ENCODE measurements at regions not wholly inside any gene's neighbourhood (a gene's known extent, or its start where the extent isn't known, plus 50 kb on each side); places are given as distances from the start of the nearest gene placed in this dataset.
"Not testable (repeated sequence)": the region's sequence is repeated elsewhere in the genome, so short reads cannot be mapped to it uniquely, and the experiment has no call there.

GRCh38 chr21:17257784-17258183, 255.1 kb upstream of the CXADR start:
- no peak for DNase-seq

- no peak for DNase-seq
These were observed 248.7 kb upstream of the CXADR start for GRCh38 chr21:17264182-17264581.

GRCh38 chr21:17269760-17270159, 243.1 kb upstream of the CXADR start:
- DNase-seq: no peak

- no peak for DNase-seq
These were observed 242.6 kb upstream of the CXADR start for GRCh38 chr21:17270229-17270628.

- DNase-seq: no peak
These were observed 233.2 kb upstream of the CXADR start for GRCh38 chr21:17279663-17280062.

GRCh38 chr21:17293016-17293562, 219.8 kb upstream of the CXADR start:
- DNase-seq: not testable (repeated sequence)

- no peak for DNase-seq
These were observed 216.8 kb upstream of the CXADR start for GRCh38 chr21:17295997-17296396.

- not testable (repeated sequence) for DNase-seq
These were observed 213.3 kb upstream of the CXADR start for GRCh38 chr21:17299576-17299975.

GRCh38 chr21:17327715-17328114, 185.1 kb upstream of the CXADR start:
- DNase-seq: not testable (repeated sequence)

GRCh38 chr21:17334484-17334883, 178.4 kb upstream of the CXADR start:
- no peak for DNase-seq

- DNase-seq: no peak
These were observed 172.8 kb upstream of the CXADR start for GRCh38 chr21:17340081-17340480.

GRCh38 chr21:17343055-17343454, 169.8 kb upstream of the CXADR start:
- DNase-seq: no peak

GRCh38 chr21:17348357-17348756, 164.5 kb upstream of the CXADR start:
- DNase-seq: no peak

- DNase-seq: no peak
These were observed 164.0 kb upstream of the CXADR start for GRCh38 chr21:17348849-17349248.

- no peak for DNase-seq
These were observed 161.1 kb upstream of the CXADR start for GRCh38 chr21:17351766-17352165.

- no peak for DNase-seq
These were observed 159.7 kb upstream of the CXADR start for GRCh38 chr21:17352996-17353655.

- DNase-seq: no peak
These were observed 153.1 kb upstream of the CXADR start for GRCh38 chr21:17359781-17360180.

GRCh38 chr21:17368748-17369363, 144.0 kb upstream of the CXADR start:
- DNase-seq: no peak

- no peak for DNase-seq
These were observed 142.6 kb upstream of the CXADR start for GRCh38 chr21:17370263-17370662.

GRCh38 chr21:17370916-17371315, 141.9 kb upstream of the CXADR start:
- no peak for DNase-seq

- no peak for DNase-seq
These were observed 141.4 kb upstream of the CXADR start for GRCh38 chr21:17371450-17371849.

GRCh38 chr21:17372200-17372599, 140.6 kb upstream of the CXADR start:
- no peak for DNase-seq

- no peak for DNase-seq
These were observed 126.3 kb upstream of the CXADR start for GRCh38 chr21:17386498-17386897.

GRCh38 chr21:17387030-17387617, 125.7 kb upstream of the CXADR start:
- peak; percentile 16 for DNase-seq
